Spleen (tissue), 11 donors: ENCODE measurements at regions not wholly inside any gene's neighbourhood (a gene's known extent, or its start where the extent isn't known, plus 50 kb on each side); places are given as distances from the start of the nearest gene placed in this dataset.
A peak's percentile ranks its signal among the peaks of the same experiment; 100 is the strongest.

Source experiments
- DNase-seq: peaks from one replicate; pipeline ENCODE4 v3.0.0-alpha.2; 2020
- H3K27ac ChIP-seq, 8 donors: fragments of 200-600 bp; sonication (generic) in 7 of 8; 1 replicate in 4 of 8; 2 replicates in 4 of 8; pipeline versions ENCODE4 v1.5.0 to v1.8.0; 2016 to 2021; ENCODE audit warnings: inconsistent platforms in 4 of 8, mild to moderate bottlenecking in 4 of 8, moderate library complexity in 1 of 8
- H3K27me3 ChIP-seq, 7 donors: fragments of 200-600 bp; sonication (generic) in 6 of 7; replicated peaks in 1 of 7; 1 replicate in 4 of 7; 2 replicates in 3 of 7; pipeline versions ENCODE4 v1.5.0 to v1.8.0; 2016 to 2021; ENCODE audit warnings: inconsistent platforms in 3 of 7, mild to moderate bottlenecking in 1 of 7
- H3K36me3 ChIP-seq, 6 donors: fragments of 200-600 bp; sonication (generic) in 5 of 6; 1 replicate in 4 of 6; 2 replicates in 2 of 6; pipeline versions ENCODE4 v1.5.0 to v1.8.0; 2016 to 2021; ENCODE audit warnings: inconsistent platforms in 2 of 6
- H3K4me1 ChIP-seq, 6 donors: fragments of 200-600 bp; sonication (generic) in 5 of 6; 1 replicate in 3 of 6; 2 replicates in 3 of 6; pipeline versions ENCODE4 v1.5.0 to v1.8.0; 2016 to 2021; ENCODE audit warnings: inconsistent platforms in 3 of 6
- H3K4me3 ChIP-seq, 8 donors: fragments of 200-600 bp; sonication (generic) in 7 of 8; 1 replicate in 4 of 8; 2 replicates in 4 of 8; pipeline versions ENCODE4 v1.5.0 to v1.8.0; 2016 to 2021; ENCODE audit warnings: inconsistent platforms in 4 of 8, mild to moderate bottlenecking in 4 of 8, moderate library complexity in 2 of 8
- H3K9me3 ChIP-seq, 8 donors: fragments of 200-600 bp; sonication (generic) in 7 of 8; 1 replicate in 4 of 8; 2 replicates in 4 of 8; pipeline versions ENCODE4 v1.5.0 to v1.8.0; 2016 to 2021; ENCODE audit warnings: inconsistent platforms in 4 of 8
- CTCF ChIP-seq, 11 experiments: fragments of 200-600 bp in 7 of 11; fragments of 450-650 bp in 4 of 11; sonication (generic) in 4 of 11; IDR thresholded peaks in 8 of 11; conservative IDR thresholded peaks in 3 of 11; 1 replicate in 7 of 11; 2 replicates in 4 of 11; pipeline versions ENCODE4 v1.4.0 to v1.8.0; 2016 to 2021; ENCODE audit warnings: antibody characterized with exemption in 11 of 11, inconsistent platforms in 4 of 11, mild to moderate bottlenecking in 1 of 11
- POLR2A ChIP-seq, 3 donors: fragments of 450-650 bp; IDR thresholded peaks; one replicate each; pipeline ENCODE4 v1.5.1; 2017; ENCODE audit warnings: antibody characterized with exemption in 3 of 3, mild to moderate bottlenecking in 1 of 3
- POLR2AphosphoS5 ChIP-seq, 3 donors: sonication (generic); formaldehyde crosslinking; IDR thresholded peaks; one replicate each; pipeline ENCODE4 v1.5.1; 2017; ENCODE audit warnings: antibody characterized with exemption in 3 of 3
- WGBS, 5 donors: extraction: QIAGEN DNeasy Blood & Tissue Kit in 3 of 5; methylation state at CpG; one replicate each; pipeline versions ENCODE4 v1.1.5 to v1.1.7; 2013 to 2018; 5-methylcytosine and 5-hydroxymethylcytosine counted together
- intact Hi-C: fragments of 100-400 bp; cut with DNase I; formaldehyde crosslinking; loops from one replicate; pipeline ENCODE4 v1.15.0; 2023; ENCODE audit warnings: low total_unique reads
- donor health status: healthy with polysubstance abuse.
- donor health status: DM: no; HTN: no; CAD: no; lungs with moderate emphysema.
- donor health status: DM: no; HTN: no; CAD: no.
- donor health status: Bipolar disorder and iron deficiency.
- donor health status: healthy.
- donor health status: DM: no; HTN: no; CAD: no.
- donor health status: DM: yes; HTN: yes; CAD: no.

DNA sequence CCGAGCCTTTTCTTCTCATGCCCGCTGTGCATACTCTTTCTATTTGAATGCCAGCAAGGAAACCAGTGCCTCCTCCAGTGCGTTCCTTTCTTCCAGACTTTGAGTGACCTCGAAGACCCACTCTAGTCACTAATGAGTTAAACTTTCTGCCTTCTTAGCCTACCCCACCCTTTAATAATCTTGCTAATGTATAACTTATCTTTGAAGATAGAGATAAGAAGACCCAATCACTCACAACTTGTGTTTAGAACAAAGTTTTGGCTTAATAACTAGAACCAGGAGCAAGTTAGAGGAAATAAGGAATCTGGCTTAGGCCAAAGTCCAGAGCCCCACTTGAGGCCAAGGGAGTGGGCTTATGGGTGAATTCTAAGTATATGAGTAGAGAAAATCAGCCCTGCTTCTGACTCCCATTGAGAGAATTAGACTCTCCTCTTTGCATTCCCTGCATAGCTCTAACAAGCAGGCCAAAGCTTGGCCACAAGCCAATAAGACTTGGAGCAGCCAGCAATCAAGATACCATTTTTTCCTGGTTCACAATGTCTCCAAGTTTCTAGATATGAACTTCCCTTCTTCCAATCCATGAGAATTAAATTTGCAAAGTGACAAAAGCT is 181.5 kb upstream of the PIK3R1 start:
- H3K4me3 ChIP-seq: no peak overlapping the region
- no peak for TF ChIP-seq POLR2A (IDR thresholded peaks at IDR 0.05)
- no peak for TF ChIP-seq CTCF (IDR thresholded peaks at IDR 0.05 in 8 of 11, conservative IDR thresholded peaks at IDR 0.05 in 3 of 11)
- no peak for TF ChIP-seq POLR2AphosphoS5 (IDR thresholded peaks at IDR 0.05)
- H3K36me3 ChIP-seq: no peaks in the 10 kb centered on the region
- no peaks in the 10 kb centered on the region for H3K27me3 ChIP-seq
- peak overlapping the region in 1 of 8 donors; percentile 28 for H3K27ac ChIP-seq
- 78 to 96% (median 90%) methylated on average over 4 of the region's 4 CpGs for WGBS, 5 donors
- no peak for DNase-seq
- intact Hi-C loops: no loop called here
- H3K9me3 ChIP-seq: no peaks in the 10 kb centered on the region
- H3K4me1 ChIP-seq: peaks cover 0 to 10% (median 1%) of the 10 kb centered on the region in 6 donors

DNA sequence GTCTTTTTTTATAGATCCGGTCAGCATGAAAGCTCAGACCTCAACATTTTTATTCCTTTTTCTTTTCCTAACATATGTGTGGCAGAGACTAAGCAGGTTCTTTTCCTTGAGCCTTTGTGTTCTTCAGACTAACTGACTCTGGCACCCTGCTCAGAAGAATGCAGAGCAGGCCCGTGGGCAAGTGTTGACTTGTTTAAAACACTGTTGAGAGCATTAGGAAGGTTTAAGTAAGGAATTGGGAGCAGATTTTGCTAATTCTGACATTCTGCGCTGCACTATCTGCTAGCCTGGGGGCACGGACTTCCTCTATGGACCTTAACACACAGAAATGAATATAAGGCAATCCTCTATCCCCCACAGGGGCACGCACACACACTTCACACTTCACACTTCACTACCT is 182.5 kb upstream of the PIK3R1 start:
- Histone ChIP-seq H3K36me3 (no peaks in the 10 kb centered on the region), H3K4me3 (no peak overlapping the region), H3K9me3 (no peaks in the 10 kb centered on the region), H3K27ac (no peak overlapping the region), H3K27me3 (no peaks in the 10 kb centered on the region), H3K4me1 (peaks cover 0 to 10% (median 0%) of the 10 kb centered on the region in 6 donors)
- DNase-seq: no peak
- TF ChIP-seq CTCF (IDR thresholded peaks at IDR 0.05 in 8 of 11, conservative IDR thresholded peaks at IDR 0.05 in 3 of 11) (no peak), POLR2A (IDR thresholded peaks at IDR 0.05) (no peak), POLR2AphosphoS5 (IDR thresholded peaks at IDR 0.05) (no peak)
- intact Hi-C loops: no loop called here
- 84 to 95% (median 90%) methylated on average over 5 of the region's 5 CpGs for WGBS, 5 donors

DNA sequence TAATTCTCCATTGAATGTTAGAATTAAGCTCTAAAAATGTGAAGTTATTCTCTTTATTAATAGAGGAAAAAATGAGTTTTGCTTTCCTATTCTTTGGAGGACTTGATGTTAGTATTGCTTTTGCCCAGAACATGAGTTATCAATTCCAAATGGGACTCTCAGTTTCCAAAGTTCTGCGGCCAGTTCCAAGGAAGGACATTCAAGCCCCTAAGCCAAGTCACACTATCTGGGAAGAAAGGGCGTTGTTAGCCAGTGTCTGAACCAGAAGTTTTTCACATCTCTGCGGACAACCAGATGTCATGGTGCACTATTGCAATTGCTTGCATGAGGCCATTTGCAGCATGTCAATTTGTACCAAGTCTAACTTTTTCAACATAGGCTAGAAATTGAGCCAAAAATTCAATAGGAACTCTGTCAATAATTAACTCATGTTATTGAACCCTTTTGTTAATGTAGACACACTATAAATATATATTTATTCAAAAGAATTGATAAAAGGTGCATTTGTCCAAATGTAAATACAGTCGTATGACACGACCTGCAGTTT is 183.3 kb upstream of the PIK3R1 start:
- H3K4me1 ChIP-seq: peaks cover 0 to 2% (median 0%) of the 10 kb centered on the region in 6 donors
- H3K36me3 ChIP-seq: no peaks in the 10 kb centered on the region
- H3K27me3 ChIP-seq: no peaks in the 10 kb centered on the region
- DNase-seq: no peak
- 87 to 98% (median 91%) methylated on average over 5 of the region's 5 CpGs for WGBS, 5 donors
- H3K27ac ChIP-seq: no peak overlapping the region
- H3K9me3 ChIP-seq: no peaks in the 10 kb centered on the region
- intact Hi-C loops: no loop called here
- H3K4me3 ChIP-seq: no peak overlapping the region
- TF ChIP-seq CTCF (IDR thresholded peaks at IDR 0.05 in 8 of 11, conservative IDR thresholded peaks at IDR 0.05 in 3 of 11) (no peak), POLR2AphosphoS5 (IDR thresholded peaks at IDR 0.05) (no peak), POLR2A (IDR thresholded peaks at IDR 0.05) (no peak)

GRCh38 chr5:68028131-68028727 is 187.3 kb upstream of the PIK3R1 start:
- no peak for DNase-seq
- WGBS, 5 donors: 62 to 97% (median 86%) methylated on average over 2 of the region's 2 CpGs
- intact Hi-C loops: no loop called here
- Histone ChIP-seq H3K27me3 (no peaks in the 10 kb centered on the region), H3K9me3 (peaks cover 0 to 3% (median 0%) of the 10 kb centered on the region in 8 donors), H3K27ac (peak overlapping the region in 5 of 8 donors; percentile 9 to 51 (median 38)), H3K4me3 (no peak overlapping the region), H3K36me3 (no peaks in the 10 kb centered on the region), H3K4me1 (no peaks in the 10 kb centered on the region)
- TF ChIP-seq POLR2AphosphoS5 (IDR thresholded peaks at IDR 0.05): no peak
- TF ChIP-seq CTCF (IDR thresholded peaks at IDR 0.05 in 8 of 11, conservative IDR thresholded peaks at IDR 0.05 in 3 of 11): no peak
- TF ChIP-seq POLR2A (IDR thresholded peaks at IDR 0.05): no peak
